Upper lobe of left lung (tissue), 6 donors: ENCODE measurements at regions not wholly inside any gene's neighbourhood (a gene's known extent, or its start where the extent isn't known, plus 50 kb on each side); places are given as distances from the start of the nearest gene placed in this dataset.
A peak's percentile ranks its signal among the peaks of the same experiment; 100 is the strongest.

Experiments
- ATAC-seq, 2 donors: fragments of 200-7000 bp; cut with Tn5 transposase; one replicate each; pipeline ENCODE4 v1.9.1; 2022; ENCODE audit warnings: mild to moderate bottlenecking in 2 of 2, moderate library complexity in 2 of 2; ENCODE audit not compliant: low FRiP score in 2 of 2
- DNase-seq, 2 donors: peaks; one replicate each; pipeline ENCODE4 v3.0.0-alpha.2; 2019 to 2020
- H3K27ac ChIP-seq, 4 donors: fragments of 200-600 bp; sonication (generic); one replicate each; pipeline ENCODE4 v1.5.1; 2016 to 2019
- H3K27me3 ChIP-seq, 4 donors: fragments of 200-600 bp; sonication (generic); one replicate each; pipeline ENCODE4 v1.5.1; 2017 to 2019
- H3K36me3 ChIP-seq, 4 donors: fragments of 200-600 bp; sonication (generic); one replicate each; pipeline ENCODE4 v1.5.1; 2016 to 2019
- H3K4me1 ChIP-seq, 4 donors: fragments of 200-600 bp; sonication (generic); one replicate each; pipeline ENCODE4 v1.5.1; 2018 to 2019
- H3K4me3 ChIP-seq, 4 donors: fragments of 200-600 bp; sonication (generic); one replicate each; pipeline ENCODE4 v1.5.1; 2017 to 2019; ENCODE audit warnings: mild to moderate bottlenecking in 2 of 4, moderate library complexity in 1 of 4
- H3K9me3 ChIP-seq, 4 donors: fragments of 200-600 bp; sonication (generic); one replicate each; pipeline ENCODE4 v1.5.1; 2018 to 2019
- CTCF ChIP-seq, 6 experiments: fragments of 450-650 bp in 4 of 6; fragments of 200-600 bp in 2 of 6; sonication (generic) in 2 of 6; IDR thresholded peaks; one replicate each; pipeline ENCODE4 v1.5.1; 2016 to 2019; ENCODE audit warnings: antibody characterized with exemption in 6 of 6
- EP300 ChIP-seq, 4 donors: sonication (generic); formaldehyde crosslinking; IDR thresholded peaks; one replicate each; pipeline ENCODE4 v1.5.1; 2017; ENCODE audit warnings: antibody characterized with exemption in 4 of 4, control low read depth in 2 of 4
- POLR2A ChIP-seq, 4 donors: fragments of 450-650 bp; IDR thresholded peaks; one replicate each; pipeline ENCODE4 v1.5.1; 2016 to 2017; ENCODE audit warnings: antibody characterized with exemption in 4 of 4, mild to moderate bottlenecking in 2 of 4
- POLR2AphosphoS5 ChIP-seq, 2 donors: sonication (generic); formaldehyde crosslinking; IDR thresholded peaks; one replicate each; pipeline ENCODE4 v1.5.1; 2017; ENCODE audit warnings: antibody characterized with exemption in 2 of 2
- WGBS, 2 donors: methylation state at CpG; one replicate each; pipeline ENCODE4 v1.1.5; 2017 to 2018; 5-methylcytosine and 5-hydroxymethylcytosine counted together
- donor health status: DM: no; HTN: no; CAD: no; lungs with moderate emphysema.
- donor health status: DM: no; HTN: yes; CAD: no; lungs with severe emphysema.

DNA sequence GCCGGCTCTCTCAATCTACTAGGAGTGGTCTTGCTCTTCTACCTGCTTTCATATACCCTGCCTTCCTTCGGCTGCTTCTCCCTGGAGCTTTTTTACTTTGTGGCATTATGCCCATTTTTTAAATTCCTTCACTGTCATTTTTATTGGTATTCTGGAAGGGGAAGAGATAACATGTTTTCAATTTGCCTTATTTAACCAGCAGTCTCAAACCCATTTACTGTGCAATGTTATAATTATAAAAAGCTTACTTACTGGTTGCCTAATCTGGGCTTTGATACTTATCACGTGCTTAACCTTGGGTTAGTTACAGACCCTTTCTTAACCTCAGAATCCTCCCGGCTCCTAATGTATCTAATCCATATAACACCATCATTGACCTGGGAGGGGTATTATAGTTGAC lies 128.1 kb downstream of the SIPA1L2 start:
- H3K27me3 ChIP-seq: no peaks in the 10 kb centered on the region
- H3K4me1 ChIP-seq: peaks cover 7 to 14% (median 11%) of the 10 kb centered on the region in 4 donors
- no peak for TF ChIP-seq POLR2AphosphoS5 (IDR thresholded peaks at IDR 0.05)
- no peak for TF ChIP-seq EP300 (IDR thresholded peaks at IDR 0.05)
- TF ChIP-seq CTCF (IDR thresholded peaks at IDR 0.05): no peak
- TF ChIP-seq POLR2A (IDR thresholded peaks at IDR 0.05): no peak
- ATAC-seq (no peak), DNase-seq (no peak)
- H3K27ac ChIP-seq: no peak overlapping the region
- 77% methylated on average over 4 of the region's 4 CpGs for WGBS, 2 donors
- no peaks in the 10 kb centered on the region for H3K36me3 ChIP-seq
- H3K4me3 ChIP-seq: no peak overlapping the region
- no peaks in the 10 kb centered on the region for H3K9me3 ChIP-seq

GRCh38 chr1:232499188-232499587 lies 130.7 kb downstream of the SIPA1L2 start:
- H3K4me1 ChIP-seq: peaks cover 7 to 14% (median 11%) of the 10 kb centered on the region in 4 donors
- H3K36me3 ChIP-seq: no peaks in the 10 kb centered on the region
- peak overlapping the region in 1 of 4 donors; percentile 1 for H3K27ac ChIP-seq
- H3K4me3 ChIP-seq: no peak overlapping the region
- no peaks in the 10 kb centered on the region for H3K27me3 ChIP-seq
- DNase-seq (no peak), ATAC-seq (no peak)
- WGBS, 2 donors: 39 to 52% methylated on average over 4 of the region's 4 CpGs
- H3K9me3 ChIP-seq: no peaks in the 10 kb centered on the region
- TF ChIP-seq EP300 (IDR thresholded peaks at IDR 0.05) (no peak), POLR2A (IDR thresholded peaks at IDR 0.05) (no peak), POLR2AphosphoS5 (IDR thresholded peaks at IDR 0.05) (no peak), CTCF (IDR thresholded peaks at IDR 0.05) (no peak)

GRCh38 chr1:232493869-232494268 lies 136.1 kb downstream of the SIPA1L2 start:
- ATAC-seq (no peak), DNase-seq (no peak)
- H3K27me3 ChIP-seq: no peaks in the 10 kb centered on the region
- H3K27ac ChIP-seq: no peak overlapping the region
- H3K36me3 ChIP-seq: peaks cover 0 to 26% (median 2%) of the 10 kb centered on the region in 4 donors
- no peak for TF ChIP-seq EP300 (IDR thresholded peaks at IDR 0.05)
- TF ChIP-seq CTCF (IDR thresholded peaks at IDR 0.05): no peak
- TF ChIP-seq POLR2A (IDR thresholded peaks at IDR 0.05): no peak
- no peak for TF ChIP-seq POLR2AphosphoS5 (IDR thresholded peaks at IDR 0.05)
- no peak overlapping the region for H3K4me3 ChIP-seq
- H3K4me1 ChIP-seq: no peaks in the 10 kb centered on the region
- H3K9me3 ChIP-seq: no peaks in the 10 kb centered on the region
- WGBS, 2 donors: 84 to 93% methylated on average over 4 of the region's 4 CpGs

- H3K27ac ChIP-seq: no peak overlapping the region
- 94 to 96% methylated on average over 4 of the region's 4 CpGs for WGBS, 2 donors
- DNase-seq (no peak), ATAC-seq (no peak)
- no peaks in the 10 kb centered on the region for H3K9me3 ChIP-seq
- TF ChIP-seq EP300 (IDR thresholded peaks at IDR 0.05) (no peak), CTCF (IDR thresholded peaks at IDR 0.05) (no peak), POLR2AphosphoS5 (IDR thresholded peaks at IDR 0.05) (no peak), POLR2A (IDR thresholded peaks at IDR 0.05) (no peak)
- no peak overlapping the region for H3K4me3 ChIP-seq
- H3K4me1 ChIP-seq: peaks cover 0 to 2% (median 0%) of the 10 kb centered on the region in 4 donors
- no peaks in the 10 kb centered on the region for H3K27me3 ChIP-seq
- H3K36me3 ChIP-seq: peaks cover 0 to 30% (median 2%) of the 10 kb centered on the region in 4 donors
These were observed 140.7 kb downstream of the SIPA1L2 start for GRCh38 chr1:232489256-232489655.

- H3K27ac ChIP-seq: no peak overlapping the region
- ATAC-seq: no peak
- H3K4me3 ChIP-seq: no peak overlapping the region
- WGBS, 2 donors: 73 to 83% methylated on average over 3 of the region's 3 CpGs
- TF ChIP-seq CTCF (IDR thresholded peaks at IDR 0.05) (no peak), POLR2A (IDR thresholded peaks at IDR 0.05) (no peak), EP300 (IDR thresholded peaks at IDR 0.05) (no peak)
- H3K36me3 ChIP-seq: peaks cover 0 to 34% (median 8%) of the 10 kb centered on the region in 4 donors
- no peak for DNase-seq
- H3K4me1 ChIP-seq: peaks cover 0 to 2% (median 0%) of the 10 kb centered on the region in 4 donors
- H3K27me3 ChIP-seq: no peaks in the 10 kb centered on the region
- no peaks in the 10 kb centered on the region for H3K9me3 ChIP-seq
These were observed 142.7 kb downstream of the SIPA1L2 start for GRCh38 chr1:232487236-232487635.
